ENCODE measurements at regions not wholly inside any gene's neighbourhood (a gene's known extent, or its start where the extent isn't known, plus 50 kb on each side); places are given as distances from the start of the nearest gene placed in this dataset.

GRCh38 chr20:24407151-24407550, 62.3 kb upstream of the SYNDIG1 start:
- Histone ChIP-seq H3K4me1 (peaks cover 0 to 6% (median 0%) of the 10 kb centered on the region in 4 donors), H3K27ac (no peak overlapping the region), H3K4me3 (no peak overlapping the region), H3K36me3 (no peaks in the 10 kb centered on the region), H3K9me3 (no peaks in the 10 kb centered on the region), H3K27me3 (no peaks in the 10 kb centered on the region)
- DNase-seq: no peak
- intact Hi-C loops (cut with DNase I): no loop called here
- TF ChIP-seq CTCF (IDR thresholded peaks at IDR 0.05): no peak
- no peak for TF ChIP-seq POLR2AphosphoS5 (IDR thresholded peaks at IDR 0.05)
- TF ChIP-seq POLR2A (IDR thresholded peaks at IDR 0.05): no peak
- no peak for TF ChIP-seq EP300 (IDR thresholded peaks at IDR 0.05)
- WGBS, 2 donors: 17 to 50% methylated on average over 1 of the region's 1 CpG

- Histone ChIP-seq H3K27me3 (no peaks in the 10 kb centered on the region), H3K9me3 (no peaks in the 10 kb centered on the region), H3K4me1 (peaks cover 0 to 6% (median 0%) of the 10 kb centered on the region in 4 donors), H3K27ac (no peak overlapping the region), H3K36me3 (no peaks in the 10 kb centered on the region), H3K4me3 (no peak overlapping the region)
- no peak for DNase-seq
- TF ChIP-seq EP300 (IDR thresholded peaks at IDR 0.05) (no peak), POLR2AphosphoS5 (IDR thresholded peaks at IDR 0.05) (no peak), POLR2A (IDR thresholded peaks at IDR 0.05) (no peak), CTCF (IDR thresholded peaks at IDR 0.05) (no peak)
- WGBS, 2 donors: 31 to 79% methylated on average over 4 of the region's 4 CpGs
- intact Hi-C loops (cut with DNase I): no loop called here
These were observed 62.7 kb upstream of the SYNDIG1 start for GRCh38 chr20:24406750-24407149.

GRCh38 chr20:24406251-24406650, 63.2 kb upstream of the SYNDIG1 start:
- 62 to 81% methylated on average over 2 of the region's 2 CpGs for WGBS, 2 donors
- peaks cover 0 to 6% (median 0%) of the 10 kb centered on the region in 4 donors for H3K4me1 ChIP-seq
- no peak for DNase-seq
- TF ChIP-seq EP300 (IDR thresholded peaks at IDR 0.05): no peak
- TF ChIP-seq POLR2AphosphoS5 (IDR thresholded peaks at IDR 0.05): no peak
- TF ChIP-seq POLR2A (IDR thresholded peaks at IDR 0.05): no peak
- TF ChIP-seq CTCF (IDR thresholded peaks at IDR 0.05): no peak
- H3K4me3 ChIP-seq: no peak overlapping the region
- no peaks in the 10 kb centered on the region for H3K36me3 ChIP-seq
- no peaks in the 10 kb centered on the region for H3K27me3 ChIP-seq
- intact Hi-C loops (cut with DNase I): no loop called here
- no peak overlapping the region for H3K27ac ChIP-seq
- H3K9me3 ChIP-seq: no peaks in the 10 kb centered on the region

GRCh38 chr20:24405810-24406209, 63.6 kb upstream of the SYNDIG1 start:
- intact Hi-C loops (cut with DNase I): no loop called here
- DNase-seq: no peak
- 66% methylated on average over 2 of the region's 2 CpGs for WGBS, 2 donors

More at GRCh38 chr20:24405810-24406209, 63.6 kb upstream of the SYNDIG1 start:
- Histone ChIP-seq H3K36me3 (no peaks in the 10 kb centered on the region), H3K27me3 (no peaks in the 10 kb centered on the region), H3K27ac (no peak overlapping the region), H3K4me3 (no peak overlapping the region), H3K9me3 (no peaks in the 10 kb centered on the region), H3K4me1 (peaks cover 0 to 6% (median 0%) of the 10 kb centered on the region in 4 donors)
- TF ChIP-seq POLR2A (IDR thresholded peaks at IDR 0.05): no peak
- no peak for TF ChIP-seq EP300 (IDR thresholded peaks at IDR 0.05)
- TF ChIP-seq POLR2AphosphoS5 (IDR thresholded peaks at IDR 0.05): no peak
- TF ChIP-seq CTCF (IDR thresholded peaks at IDR 0.05): no peak

Data from sigmoid colon (tissue), 6 donors.